ENCODE measurements at regions not wholly inside any gene's neighbourhood (a gene's known extent, or its start where the extent isn't known, plus 50 kb on each side); places are given as distances from the start of the nearest gene placed in this dataset.
"Not testable (repeated sequence)": the region's sequence is repeated elsewhere in the genome, so short reads cannot be mapped to it uniquely, and the experiment has no call there.

- TF ChIP-seq GATA1 (IDR thresholded peaks at IDR 0.05; ENCODE audit: low read depth, low read length) (no peak), POLR2A (IDR thresholded peaks at IDR 0.05; ENCODE audit: low read length) (no peak)
- DNase-seq: no peak
Measured at GRCh38 chr4:28462766-28463700, 1602.4 kb downstream of the STIM2 start.

GRCh38 chr4:28464823-28465222, 1604.2 kb downstream of the STIM2 start:
- no peak for DNase-seq
- TF ChIP-seq POLR2A (IDR thresholded peaks at IDR 0.05; ENCODE audit: low read length) (no peak), GATA1 (IDR thresholded peaks at IDR 0.05; ENCODE audit: low read depth, low read length) (no peak)

GRCh38 chr4:28466886-28467285, 1606.2 kb downstream of the STIM2 start:
- DNase-seq: not testable (repeated sequence)

GRCh38 chr4:28469387-28469786, 1608.7 kb downstream of the STIM2 start:
- TF ChIP-seq GATA1 (IDR thresholded peaks at IDR 0.05; ENCODE audit: low read depth, low read length) (no peak), POLR2A (IDR thresholded peaks at IDR 0.05; ENCODE audit: low read length) (no peak)
- no peak for DNase-seq

- no peak for DNase-seq
- TF ChIP-seq POLR2A (IDR thresholded peaks at IDR 0.05; ENCODE audit: low read length) (no peak), GATA1 (IDR thresholded peaks at IDR 0.05; ENCODE audit: low read depth, low read length) (no peak)
Measured at GRCh38 chr4:28469886-28470285, 1609.2 kb downstream of the STIM2 start.

GRCh38 chr4:28475381-28475780, 1614.7 kb downstream of the STIM2 start:
- no peak for TF ChIP-seq POLR2A (IDR thresholded peaks at IDR 0.05; ENCODE audit: low read length)
- TF ChIP-seq GATA1 (IDR thresholded peaks at IDR 0.05; ENCODE audit: low read depth, low read length): no peak
- no peak for DNase-seq

GRCh38 chr4:28479666-28480065, 1619.0 kb downstream of the STIM2 start:
- TF ChIP-seq GATA1 (IDR thresholded peaks at IDR 0.05; ENCODE audit: low read depth, low read length): no peak
- DNase-seq: no peak

GRCh38 chr4:28481565-28481964, 1620.9 kb downstream of the STIM2 start:
- DNase-seq: no peak
- no peak for TF ChIP-seq GATA1 (IDR thresholded peaks at IDR 0.05; ENCODE audit: low read depth, low read length)
- no peak for TF ChIP-seq POLR2A (IDR thresholded peaks at IDR 0.05; ENCODE audit: low read length)

GRCh38 chr4:28482580-28483270, 1622.1 kb downstream of the STIM2 start:
- no peak for TF ChIP-seq GATA1 (IDR thresholded peaks at IDR 0.05; ENCODE audit: low read depth, low read length)
- TF ChIP-seq POLR2A (IDR thresholded peaks at IDR 0.05; ENCODE audit: low read length): no peak

GRCh38 chr4:28488021-28488420, 1627.4 kb downstream of the STIM2 start:
- no peak for DNase-seq
- TF ChIP-seq GATA1 (IDR thresholded peaks at IDR 0.05; ENCODE audit: low read depth, low read length) (no peak), POLR2A (IDR thresholded peaks at IDR 0.05; ENCODE audit: low read length) (no peak)

More at GRCh38 chr4:28482580-28483270, 1622.1 kb downstream of the STIM2 start:
- DNase-seq: no peak

- DNase-seq: no peak
- TF ChIP-seq GATA1 (IDR thresholded peaks at IDR 0.05; ENCODE audit: low read depth, low read length) (no peak), POLR2A (IDR thresholded peaks at IDR 0.05; ENCODE audit: low read length) (no peak)
Measured at GRCh38 chr4:28490669-28491068, 1630.0 kb downstream of the STIM2 start.

- TF ChIP-seq GATA1 (IDR thresholded peaks at IDR 0.05; ENCODE audit: low read depth, low read length) (no peak), POLR2A (IDR thresholded peaks at IDR 0.05; ENCODE audit: low read length) (no peak)
- no peak for DNase-seq
Measured at GRCh38 chr4:28505064-28505463, 1644.4 kb downstream of the STIM2 start.

GRCh38 chr4:28508636-28509035, 1648.0 kb downstream of the STIM2 start:
- TF ChIP-seq POLR2A (IDR thresholded peaks at IDR 0.05; ENCODE audit: low read length) (no peak), GATA1 (IDR thresholded peaks at IDR 0.05; ENCODE audit: low read depth, low read length) (no peak)
- no peak for DNase-seq

GRCh38 chr4:28514766-28515165, 1654.1 kb downstream of the STIM2 start:
- not testable (repeated sequence) for DNase-seq
